CD4-positive, alpha-beta T cell (primary cell): ENCODE measurements at regions not wholly inside any gene's neighbourhood (a gene's known extent, or its start where the extent isn't known, plus 50 kb on each side); places are given as distances from the start of the nearest gene placed in this dataset.

Source experiments
- ATAC-seq: fragments of 200-7000 bp; cut with Tn5 transposase; one replicate; pipeline ENCODE4 v1.10.0; 2022; ENCODE audit warnings: mild to moderate bottlenecking; ENCODE audit not compliant: poor library complexity
- CTCF ChIA-PET: fragments of 350-600 bp; sonication (Branson Sonifier 250); formaldehyde crosslinking; loops from one replicate; lab custom pipeline; 2021; ENCODE audit warnings: antibody characterized with exemption, inconsistent platforms; lab: Charles Lee
- POLR2A ChIA-PET: fragments of 350-600 bp; sonication (Branson Sonifier 250); formaldehyde crosslinking; loops from one replicate; lab custom pipeline; 2021; ENCODE audit warnings: antibody characterized with exemption, inconsistent platforms; lab: Charles Lee
- DNase-seq, 14 experiments: peaks; one replicate each; pipeline ENCODE4 v3.0.0-alpha.2; 2013 to 2020; ENCODE audit warnings: mixed read lengths in 2 of 14
- H3K27ac ChIP-seq, 2 donors: one replicate each; pipeline versions ENCODE4 v1.5.1 to v1.7.0; 2013; ENCODE audit warnings: low read length in 2 of 2, low read depth in 1 of 2, mild to moderate bottlenecking in 1 of 2
- H3K27me3 ChIP-seq, 2 experiments: 1 replicate in 1 of 2; 2 replicates in 1 of 2; pipeline versions ENCODE4 v1.6.1 to v1.7.0; 2013; ENCODE audit warnings: low read length in 2 of 2, control low read depth in 1 of 2, mild to moderate bottlenecking in 1 of 2, moderate library complexity in 1 of 2; ENCODE audit not compliant: insufficient read depth in 2 of 2, control insufficient read depth in 1 of 2
- H3K36me3 ChIP-seq: one replicate; pipeline ENCODE4 v1.6.1; 2013; ENCODE audit warnings: low read length, control low read depth; ENCODE audit not compliant: insufficient read depth
- H3K4me1 ChIP-seq: one replicate; pipeline ENCODE4 v1.6.1; 2013; ENCODE audit warnings: low read length, control low read depth; ENCODE audit not compliant: insufficient read depth
- H3K4me3 ChIP-seq: one replicate; pipeline ENCODE4 v1.5.1; 2013; ENCODE audit warnings: mild to moderate bottlenecking, low read length, moderate library complexity
- H3K9me3 ChIP-seq, 2 experiments: 1 replicate in 1 of 2; 2 replicates in 1 of 2; pipeline versions ENCODE4 v1.6.1 to v1.7.0; 2013; ENCODE audit warnings: low read length in 2 of 2, mild to moderate bottlenecking in 2 of 2, control low read depth in 1 of 2, moderate library complexity in 1 of 2; ENCODE audit not compliant: control insufficient read depth in 1 of 2, insufficient read depth in 1 of 2
- H3K27ac Mint-ChIP-seq: one replicate; pipeline ENCODE4 v1.8.0; 2020; ENCODE audit warnings: mixed read lengths
- H3K27me3 Mint-ChIP-seq: one replicate; pipeline ENCODE4 v1.8.0; 2021; ENCODE audit warnings: mixed read lengths
- H3K36me3 Mint-ChIP-seq: one replicate; pipeline ENCODE4 v1.8.0; 2021; ENCODE audit warnings: low read depth, mixed read lengths
- H3K4me1 Mint-ChIP-seq: one replicate; pipeline ENCODE4 v1.8.0; 2021; ENCODE audit warnings: low read depth, mixed read lengths
- H3K4me3 Mint-ChIP-seq: one replicate; pipeline ENCODE4 v1.8.0; 2020; ENCODE audit warnings: mild to moderate bottlenecking, mixed read lengths
- H3K9me3 Mint-ChIP-seq: one replicate; pipeline ENCODE4 v1.8.0; 2020; ENCODE audit warnings: mixed read lengths
- CTCF ChIP-seq: fragments of 200-600 bp; IDR thresholded peaks from one replicate; pipeline ENCODE4 v1.8.0; 2022; ENCODE audit warnings: antibody characterized with exemption, mild to moderate bottlenecking
- intact Hi-C, 2 experiments: fragments of 100-400 bp; cut with DNase I in 1 of 2; cut with micrococcal nuclease in 1 of 2; formaldehyde crosslinking; loops; one replicate each; pipeline versions ENCODE4 v1.15.1 to v1.9.0; 2023 to 2025; cut with DNase I, micrococcal nuclease

GRCh38 chr3:64943866-64944265 is 256.1 kb upstream of the ADAMTS9 start:
- ChIA-PET CTCF (no interaction called here), POLR2A (no interaction called here)
- TF ChIP-seq CTCF, result no peak

GRCh38 chr3:64940596-64941348 is 253.0 kb upstream of the ADAMTS9 start:
- H3K4me1 ChIP-seq, result no peaks in the 10 kb centered on the region
- H3K27ac ChIP-seq, result no peak overlapping the region
- no peak overlapping the region for H3K27ac Mint-ChIP-seq
- H3K9me3 Mint-ChIP-seq, result peaks cover 15% of the 10 kb centered on the region
- CTCF ChIA-PET, result no interaction called here
- H3K27me3 Mint-ChIP-seq, result no peaks in the 10 kb centered on the region
- no peaks in the 10 kb centered on the region for H3K4me1 Mint-ChIP-seq
- no peaks in the 10 kb centered on the region for H3K36me3 Mint-ChIP-seq
- no peak for TF ChIP-seq CTCF
- POLR2A ChIA-PET, result no interaction called here
- no peak overlapping the region for H3K4me3 Mint-ChIP-seq
- H3K4me3 ChIP-seq, result no peak overlapping the region
- H3K27me3 ChIP-seq, result no peaks in the 10 kb centered on the region
- intact Hi-C loops, result no loop called here
- no peaks in the 10 kb centered on the region for H3K36me3 ChIP-seq
- no peak for DNase-seq
- no peaks in the 10 kb centered on the region for H3K9me3 ChIP-seq
- ATAC-seq, result no peak

More at GRCh38 chr3:64943866-64944265, 256.1 kb upstream of the ADAMTS9 start:
- Mint-ChIP-seq H3K36me3 (no peaks in the 10 kb centered on the region), H3K27ac (no peak overlapping the region), H3K4me1 (no peaks in the 10 kb centered on the region), H3K27me3 (no peaks in the 10 kb centered on the region), H3K4me3 (no peak overlapping the region), H3K9me3 (peaks cover 9% of the 10 kb centered on the region)
- intact Hi-C loops, result no loop called here
- H3K36me3 ChIP-seq, result no peaks in the 10 kb centered on the region
- DNase-seq (no peak), ATAC-seq (no peak)
- H3K27me3 ChIP-seq, result no peaks in the 10 kb centered on the region
- no peak overlapping the region for H3K27ac ChIP-seq
- H3K9me3 ChIP-seq, result no peaks in the 10 kb centered on the region
- no peaks in the 10 kb centered on the region for H3K4me1 ChIP-seq
- no peak overlapping the region for H3K4me3 ChIP-seq

GRCh38 chr3:64939747-64940450 is 252.1 kb upstream of the ADAMTS9 start:
- no peaks in the 10 kb centered on the region for H3K27me3 ChIP-seq
- no peaks in the 10 kb centered on the region for H3K9me3 ChIP-seq
- peaks cover 15% of the 10 kb centered on the region for H3K9me3 Mint-ChIP-seq
- CTCF ChIA-PET, result no interaction called here
- H3K4me1 ChIP-seq, result no peaks in the 10 kb centered on the region
- no peak overlapping the region for H3K27ac ChIP-seq
- H3K36me3 ChIP-seq, result no peaks in the 10 kb centered on the region
- intact Hi-C loops, result no loop called here
- no peak overlapping the region for H3K27ac Mint-ChIP-seq
- H3K4me1 Mint-ChIP-seq, result no peaks in the 10 kb centered on the region
- no peaks in the 10 kb centered on the region for H3K27me3 Mint-ChIP-seq
- no peaks in the 10 kb centered on the region for H3K36me3 Mint-ChIP-seq
- H3K4me3 ChIP-seq, result no peak overlapping the region
- no peak for TF ChIP-seq CTCF
- no peak overlapping the region for H3K4me3 Mint-ChIP-seq
- POLR2A ChIA-PET, result no interaction called here
- DNase-seq (no peak), ATAC-seq (no peak)
